ENCODE measurements at regions not wholly inside any gene's neighbourhood (a gene's known extent, or its start where the extent isn't known, plus 50 kb on each side); places are given as distances from the start of the nearest gene placed in this dataset.
"Not testable (repeated sequence)": the region's sequence is repeated elsewhere in the genome, so short reads cannot be mapped to it uniquely, and the experiment has no call there.

GRCh38 chr2:219743548-219743947, 116.1 kb downstream of the SLC4A3 start:
- no peaks in the 10 kb centered on the region for H3K36me3 ChIP-seq (ENCODE audit: control insufficient read depth, insufficient read depth, low read length)
- WGBS (ENCODE audit: insufficient coverage): 67% methylated on average over 1 of the region's 1 CpG
- no peak for DNase-seq
- no peak overlapping the region for H3K4me3 ChIP-seq (ENCODE audit: low read length)
- H3K9me3 ChIP-seq (replicated peaks; ENCODE audit: control insufficient read depth, low read depth, low read length): no peaks in the 10 kb centered on the region
- peaks cover 21% of the 10 kb centered on the region for H3K4me1 ChIP-seq (ENCODE audit: control insufficient read depth, insufficient read depth, low read length)
- peaks cover 2% of the 10 kb centered on the region for H3K27me3 ChIP-seq (ENCODE audit: control insufficient read depth, insufficient read depth, low read length)
- H3K27ac ChIP-seq (ENCODE audit: low read length): no peak overlapping the region

GRCh38 chr2:219744066-219744465, 116.6 kb downstream of the SLC4A3 start:
- H3K4me1 ChIP-seq (ENCODE audit: control insufficient read depth, insufficient read depth, low read length): peaks cover 21% of the 10 kb centered on the region
- H3K27ac ChIP-seq (ENCODE audit: low read length): no peak overlapping the region
- H3K27me3 ChIP-seq (ENCODE audit: control insufficient read depth, insufficient read depth, low read length): peaks cover 2% of the 10 kb centered on the region
- no peak overlapping the region for H3K4me3 ChIP-seq (ENCODE audit: low read length)
- H3K36me3 ChIP-seq (ENCODE audit: control insufficient read depth, insufficient read depth, low read length): no peaks in the 10 kb centered on the region
- no CpG with 5 or more reads among the region's 2 CpGs for WGBS (ENCODE audit: insufficient coverage)
- H3K9me3 ChIP-seq (replicated peaks; ENCODE audit: control insufficient read depth, low read depth, low read length): no peaks in the 10 kb centered on the region
- DNase-seq: peak; percentile 73

- Histone ChIP-seq H3K27ac (ENCODE audit: low read length) (no peak overlapping the region), H3K9me3 (replicated peaks; ENCODE audit: control insufficient read depth, low read depth, low read length) (no peaks in the 10 kb centered on the region), H3K4me3 (ENCODE audit: low read length) (no peak overlapping the region), H3K4me1 (ENCODE audit: control insufficient read depth, insufficient read depth, low read length) (peaks cover 21% of the 10 kb centered on the region), H3K27me3 (ENCODE audit: control insufficient read depth, insufficient read depth, low read length) (peaks cover 2% of the 10 kb centered on the region), H3K36me3 (ENCODE audit: control insufficient read depth, insufficient read depth, low read length) (no peaks in the 10 kb centered on the region)
- WGBS (ENCODE audit: insufficient coverage): 23% methylated on average over 4 of the region's 4 CpGs
- DNase-seq: peak; percentile 67
These were observed 117.2 kb downstream of the SLC4A3 start for GRCh38 chr2:219744600-219744999.

- no peak overlapping the region for H3K27ac ChIP-seq (ENCODE audit: low read length)
- 100% methylated on average over 1 of the region's 1 CpG for WGBS (ENCODE audit: insufficient coverage)
- no peak for DNase-seq
These were observed 120.2 kb downstream of the SLC4A3 start for GRCh38 chr2:219747637-219748036.

GRCh38 chr2:219748671-219749570, 121.5 kb downstream of the SLC4A3 start:
- H3K27ac ChIP-seq (ENCODE audit: low read length): no peak overlapping the region
- 61% methylated on average over 3 of the region's 4 CpGs for WGBS (ENCODE audit: insufficient coverage)
- DNase-seq: no peak

More at GRCh38 chr2:219747637-219748036, 120.2 kb downstream of the SLC4A3 start:
- H3K4me3 ChIP-seq (ENCODE audit: low read length): no peak overlapping the region
- no peaks in the 10 kb centered on the region for H3K9me3 ChIP-seq (replicated peaks; ENCODE audit: control insufficient read depth, low read depth, low read length)
- peaks cover 13% of the 10 kb centered on the region for H3K4me1 ChIP-seq (ENCODE audit: control insufficient read depth, insufficient read depth, low read length)
- peaks cover 2% of the 10 kb centered on the region for H3K27me3 ChIP-seq (ENCODE audit: control insufficient read depth, insufficient read depth, low read length)
- no peaks in the 10 kb centered on the region for H3K36me3 ChIP-seq (ENCODE audit: control insufficient read depth, insufficient read depth, low read length)

GRCh38 chr2:219751121-219751520, 123.7 kb downstream of the SLC4A3 start:
- not testable (repeated sequence) for H3K4me1 ChIP-seq (ENCODE audit: control insufficient read depth, insufficient read depth, low read length); DNase-seq; H3K9me3 ChIP-seq (replicated peaks; ENCODE audit: control insufficient read depth, low read depth, low read length); H3K4me3 ChIP-seq (ENCODE audit: low read length); H3K27me3 ChIP-seq (ENCODE audit: control insufficient read depth, insufficient read depth, low read length); H3K36me3 ChIP-seq (ENCODE audit: control insufficient read depth, insufficient read depth, low read length); H3K27ac ChIP-seq (ENCODE audit: low read length)
- 92% methylated on average over 29 of the region's 34 CpGs for WGBS (ENCODE audit: insufficient coverage)

More at GRCh38 chr2:219748671-219749570, 121.5 kb downstream of the SLC4A3 start:
- no peaks in the 10 kb centered on the region for H3K9me3 ChIP-seq (replicated peaks; ENCODE audit: control insufficient read depth, low read depth, low read length)
- H3K4me1 ChIP-seq (ENCODE audit: control insufficient read depth, insufficient read depth, low read length): peaks cover 9% of the 10 kb centered on the region
- no peaks in the 10 kb centered on the region for H3K27me3 ChIP-seq (ENCODE audit: control insufficient read depth, insufficient read depth, low read length)
- no peak overlapping the region for H3K4me3 ChIP-seq (ENCODE audit: low read length)
- no peaks in the 10 kb centered on the region for H3K36me3 ChIP-seq (ENCODE audit: control insufficient read depth, insufficient read depth, low read length)

- Histone ChIP-seq H3K9me3 (replicated peaks; ENCODE audit: control insufficient read depth, low read depth, low read length) (peaks cover 2% of the 10 kb centered on the region), H3K27ac (ENCODE audit: low read length) (no peak overlapping the region), H3K27me3 (ENCODE audit: control insufficient read depth, insufficient read depth, low read length) (no peaks in the 10 kb centered on the region), H3K36me3 (ENCODE audit: control insufficient read depth, insufficient read depth, low read length) (no peaks in the 10 kb centered on the region), H3K4me1 (ENCODE audit: control insufficient read depth, insufficient read depth, low read length) (no peaks in the 10 kb centered on the region), H3K4me3 (ENCODE audit: low read length) (no peak overlapping the region)
- DNase-seq: peak; percentile 37
- 35% methylated on average over 2 of the region's 2 CpGs for WGBS (ENCODE audit: insufficient coverage)
These were observed 125.3 kb downstream of the SLC4A3 start for GRCh38 chr2:219752726-219753125.

GRCh38 chr2:219758907-219759680, 131.7 kb downstream of the SLC4A3 start:
- Histone ChIP-seq H3K27me3 (ENCODE audit: control insufficient read depth, insufficient read depth, low read length) (no peaks in the 10 kb centered on the region), H3K27ac (ENCODE audit: low read length) (no peak overlapping the region), H3K4me1 (ENCODE audit: control insufficient read depth, insufficient read depth, low read length) (no peaks in the 10 kb centered on the region), H3K9me3 (replicated peaks; ENCODE audit: control insufficient read depth, low read depth, low read length) (peaks cover 5% of the 10 kb centered on the region), H3K36me3 (ENCODE audit: control insufficient read depth, insufficient read depth, low read length) (no peaks in the 10 kb centered on the region), H3K4me3 (ENCODE audit: low read length) (no peak overlapping the region)
- DNase-seq: no peak
- WGBS (ENCODE audit: insufficient coverage): 27% methylated on average over 3 of the region's 3 CpGs

GRCh38 chr2:219759801-219760200, 132.4 kb downstream of the SLC4A3 start:
- Histone ChIP-seq H3K4me1 (ENCODE audit: control insufficient read depth, insufficient read depth, low read length) (no peaks in the 10 kb centered on the region), H3K4me3 (ENCODE audit: low read length) (no peak overlapping the region), H3K36me3 (ENCODE audit: control insufficient read depth, insufficient read depth, low read length) (no peaks in the 10 kb centered on the region), H3K27me3 (ENCODE audit: control insufficient read depth, insufficient read depth, low read length) (no peaks in the 10 kb centered on the region), H3K9me3 (replicated peaks; ENCODE audit: control insufficient read depth, low read depth, low read length) (peaks cover 5% of the 10 kb centered on the region), H3K27ac (ENCODE audit: low read length) (no peak overlapping the region)
- DNase-seq: no peak
- 47% methylated on average over 2 of the region's 3 CpGs for WGBS (ENCODE audit: insufficient coverage)

- DNase-seq: no peak
- Histone ChIP-seq H3K36me3 (ENCODE audit: control insufficient read depth, insufficient read depth, low read length) (no peaks in the 10 kb centered on the region), H3K4me1 (ENCODE audit: control insufficient read depth, insufficient read depth, low read length) (peaks cover 9% of the 10 kb centered on the region), H3K27ac (ENCODE audit: low read length) (no peak overlapping the region), H3K9me3 (replicated peaks; ENCODE audit: control insufficient read depth, low read depth, low read length) (peaks cover 2% of the 10 kb centered on the region), H3K4me3 (ENCODE audit: low read length) (no peak overlapping the region), H3K27me3 (ENCODE audit: control insufficient read depth, insufficient read depth, low read length) (no peaks in the 10 kb centered on the region)
- WGBS (ENCODE audit: insufficient coverage): 47% methylated on average over 3 of the region's 5 CpGs
These were observed 137.9 kb downstream of the SLC4A3 start for GRCh38 chr2:219765231-219765911.

All from muscle of leg (tissue), 3 donors.